KMS-11 (cell line): ENCODE measurements at regions not wholly inside any gene's neighbourhood (a gene's known extent, or its start where the extent isn't known, plus 50 kb on each side); places are given as distances from the start of the nearest gene placed in this dataset.

Source experiments
- H2AFZ ChIP-seq: fragments of 200-600 bp; sonication (generic); 2 replicates; pipeline ENCODE4 v1.6.1; 2016; ENCODE audit warnings: antibody characterized with exemption, mixed run types, low read depth
- H3K27ac ChIP-seq: fragments of 200-600 bp; sonication (generic); 2 replicates; pipeline ENCODE4 v1.6.1; 2016; ENCODE audit warnings: mild to moderate bottlenecking, mixed run types
- H3K27me3 ChIP-seq: fragments of 200-600 bp; sonication (generic); 2 replicates; pipeline ENCODE4 v1.6.1; 2017; ENCODE audit warnings: mild to moderate bottlenecking, low read depth, mixed run types, moderate library complexity; ENCODE audit not compliant: insufficient read depth
- H3K36me3 ChIP-seq: fragments of 200-600 bp; sonication (generic); 2 replicates; pipeline ENCODE4 v1.6.1; 2017; ENCODE audit warnings: mild to moderate bottlenecking, mixed run types; ENCODE audit not compliant: insufficient read depth
- H3K4me1 ChIP-seq: fragments of 200-600 bp; sonication (generic); 2 replicates; pipeline ENCODE4 v1.6.1; 2016; ENCODE audit warnings: mild to moderate bottlenecking, low read depth, mixed run types; ENCODE audit not compliant: poor library complexity, severe bottlenecking
- H3K4me2 ChIP-seq: fragments of 200-600 bp; sonication (generic); 2 replicates; pipeline ENCODE4 v1.7.0; 2016; ENCODE audit warnings: mild to moderate bottlenecking, mixed run types
- H3K4me3 ChIP-seq: fragments of 200-600 bp; sonication (generic); IDR thresholded peaks from 2 replicates; pipeline ENCODE4 v1.6.1; 2017; ENCODE audit warnings: low read depth, low read length, mixed read lengths; ENCODE audit not compliant: insufficient read depth
- H3K79me2 ChIP-seq: fragments of 200-600 bp; sonication (generic); 2 replicates; pipeline ENCODE4 v1.6.1; 2016; ENCODE audit warnings: low read depth, mixed run types; ENCODE audit not compliant: insufficient read depth
- H3K9ac ChIP-seq: fragments of 200-600 bp; sonication (generic); 2 replicates; pipeline ENCODE4 v1.6.1; 2016; ENCODE audit warnings: mild to moderate bottlenecking, mixed run types
- H4K20me1 ChIP-seq: fragments of 200-600 bp; sonication (generic); 2 replicates; pipeline ENCODE4 v1.6.1; 2016; ENCODE audit warnings: mild to moderate bottlenecking, mixed run types; ENCODE audit not compliant: insufficient read depth
- CTCF ChIP-seq: fragments of 200-600 bp; sonication (generic); conservative IDR thresholded peaks from 2 replicates; pipeline ENCODE4 v1.6.1; 2017; ENCODE audit warnings: low read depth, mild to moderate bottlenecking, antibody characterized with exemption, low read length, moderate library complexity, mixed read lengths

GRCh38 chr20:48192109-48192508 is 406.8 kb upstream of the SULF2 start:
- H3K4me3 ChIP-seq: no peak overlapping the region
- TF ChIP-seq CTCF: no peak

GRCh38 chr20:48191200-48191599 is 405.9 kb upstream of the SULF2 start:
- H3K27me3 ChIP-seq: peaks cover 13% of the 10 kb centered on the region; the same call in 1 of the 2 replicates
- H3K36me3 ChIP-seq: no peaks in the 10 kb centered on the region
- H3K4me1 ChIP-seq: no peaks in the 10 kb centered on the region
- H4K20me1 ChIP-seq: no peaks in the 10 kb centered on the region
- H3K9ac ChIP-seq: no peak overlapping the region
- no peak overlapping the region for H3K27ac ChIP-seq
- H3K4me3 ChIP-seq: no peak overlapping the region
- H3K79me2 ChIP-seq: no peaks in the 10 kb centered on the region
- no peak overlapping the region for H3K4me2 ChIP-seq
- no peak for TF ChIP-seq CTCF
- H2AFZ ChIP-seq: no peak overlapping the region

More at GRCh38 chr20:48192109-48192508, 406.8 kb upstream of the SULF2 start:
- Histone ChIP-seq H3K27ac (no peak overlapping the region), H3K79me2 (no peaks in the 10 kb centered on the region), H3K4me2 (no peak overlapping the region), H3K9ac (no peak overlapping the region), H4K20me1 (no peaks in the 10 kb centered on the region), H2AFZ (no peak overlapping the region), H3K36me3 (no peaks in the 10 kb centered on the region), H3K27me3 (peaks cover 16% of the 10 kb centered on the region; the same call in 1 of the 2 replicates), H3K4me1 (no peaks in the 10 kb centered on the region)

GRCh38 chr20:48190757-48191156 is 405.5 kb upstream of the SULF2 start:
- Histone ChIP-seq H4K20me1 (no peaks in the 10 kb centered on the region), H3K9ac (no peak overlapping the region), H3K27ac (no peak overlapping the region), H3K79me2 (no peaks in the 10 kb centered on the region), H3K36me3 (no peaks in the 10 kb centered on the region), H3K4me3 (no peak overlapping the region), H3K4me2 (no peak overlapping the region), H3K4me1 (no peaks in the 10 kb centered on the region), H3K27me3 (peaks cover 13% of the 10 kb centered on the region; the same call in 1 of the 2 replicates), H2AFZ (no peak overlapping the region)
- TF ChIP-seq CTCF: no peak

GRCh38 chr20:48189181-48189580 is 403.9 kb upstream of the SULF2 start:
- H2AFZ ChIP-seq: no peak overlapping the region
- no peak overlapping the region for H3K9ac ChIP-seq
- no peaks in the 10 kb centered on the region for H3K4me1 ChIP-seq
- peaks cover 13% of the 10 kb centered on the region; the same call in 1 of the 2 replicates for H3K27me3 ChIP-seq
- H3K79me2 ChIP-seq: no peaks in the 10 kb centered on the region
- TF ChIP-seq CTCF: no peak
- no peaks in the 10 kb centered on the region for H3K36me3 ChIP-seq
- H4K20me1 ChIP-seq: no peaks in the 10 kb centered on the region
- H3K4me2 ChIP-seq: no peak overlapping the region
- no peak overlapping the region for H3K4me3 ChIP-seq
- no peak overlapping the region for H3K27ac ChIP-seq

GRCh38 chr20:48187851-48188250 is 402.6 kb upstream of the SULF2 start:
- Histone ChIP-seq H3K9ac (no peak overlapping the region), H3K27ac (no peak overlapping the region), H3K79me2 (no peaks in the 10 kb centered on the region), H4K20me1 (no peaks in the 10 kb centered on the region), H2AFZ (no peak overlapping the region), H3K4me2 (no peak overlapping the region), H3K4me1 (no peaks in the 10 kb centered on the region), H3K27me3 (peaks cover 10% of the 10 kb centered on the region; the same call in 1 of the 2 replicates), H3K36me3 (no peaks in the 10 kb centered on the region), H3K4me3 (no peak overlapping the region)
- no peak for TF ChIP-seq CTCF
